ENCODE measurements at regions not wholly inside any gene's neighbourhood (a gene's known extent, or its start where the extent isn't known, plus 50 kb on each side); places are given as distances from the start of the nearest gene placed in this dataset.

DNA sequence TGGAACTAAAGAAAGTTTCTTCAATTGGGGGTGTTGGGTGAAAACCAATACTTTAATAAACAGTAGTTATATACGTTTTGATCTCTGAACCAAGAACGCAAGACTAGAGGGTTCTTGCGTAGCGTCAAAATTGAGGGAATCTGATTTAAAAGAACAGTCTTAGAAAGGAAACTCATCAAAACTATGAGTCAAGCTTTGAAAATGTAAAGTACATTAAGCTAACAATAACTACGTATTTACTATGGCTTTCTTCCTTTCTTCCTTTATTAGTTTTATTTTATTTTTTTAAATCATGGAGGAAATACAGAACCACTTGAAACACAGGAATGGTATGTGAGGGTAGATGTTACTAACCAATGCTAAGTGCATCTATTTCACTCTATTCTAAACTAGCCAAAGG lies 287.0 kb upstream of the RSPO3 start:
- TF ChIP-seq, protein P1, sequence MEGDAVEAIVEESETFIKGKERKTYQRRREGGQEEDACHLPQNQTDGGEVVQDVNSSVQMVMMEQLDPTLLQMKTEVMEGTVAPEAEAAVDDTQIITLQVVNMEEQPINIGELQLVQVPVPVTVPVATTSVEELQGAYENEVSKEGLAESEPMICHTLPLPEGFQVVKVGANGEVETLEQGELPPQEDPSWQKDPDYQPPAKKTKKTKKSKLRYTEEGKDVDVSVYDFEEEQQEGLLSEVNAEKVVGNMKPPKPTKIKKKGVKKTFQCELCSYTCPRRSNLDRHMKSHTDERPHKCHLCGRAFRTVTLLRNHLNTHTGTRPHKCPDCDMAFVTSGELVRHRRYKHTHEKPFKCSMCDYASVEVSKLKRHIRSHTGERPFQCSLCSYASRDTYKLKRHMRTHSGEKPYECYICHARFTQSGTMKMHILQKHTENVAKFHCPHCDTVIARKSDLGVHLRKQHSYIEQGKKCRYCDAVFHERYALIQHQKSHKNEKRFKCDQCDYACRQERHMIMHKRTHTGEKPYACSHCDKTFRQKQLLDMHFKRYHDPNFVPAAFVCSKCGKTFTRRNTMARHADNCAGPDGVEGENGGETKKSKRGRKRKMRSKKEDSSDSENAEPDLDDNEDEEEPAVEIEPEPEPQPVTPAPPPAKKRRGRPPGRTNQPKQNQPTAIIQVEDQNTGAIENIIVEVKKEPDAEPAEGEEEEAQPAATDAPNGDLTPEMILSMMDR (conservative IDR thresholded peaks at IDR 0.05): no peak
- no peak for TF ChIP-seq EZH2 (IDR thresholded peaks at IDR 0.05; ENCODE audit: low read depth)
- DNase-seq: no peak
- CTCF ChIA-PET: no interaction called here

DNA sequence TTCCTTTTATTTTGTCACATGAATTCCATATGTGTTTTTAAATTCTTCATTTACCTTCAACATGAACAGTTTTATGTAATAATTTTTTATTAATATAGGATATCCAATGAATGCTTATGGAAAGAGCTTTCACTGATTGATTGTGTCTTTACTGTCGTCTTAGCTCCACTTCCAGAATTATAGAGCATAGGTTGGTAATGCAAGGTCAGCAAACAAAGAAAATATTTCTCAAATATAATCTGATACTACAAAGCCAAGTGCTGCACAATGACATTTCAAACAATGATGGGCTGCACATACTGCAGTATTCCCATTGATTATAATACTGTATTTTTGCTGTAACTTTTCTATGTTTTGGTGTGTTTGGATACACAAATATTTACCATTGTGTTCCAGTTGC lies 275.7 kb upstream of the RSPO3 start:
- TF ChIP-seq, protein P1 (conservative IDR thresholded peaks at IDR 0.05): no peak
- TF ChIP-seq EZH2 (IDR thresholded peaks at IDR 0.05; ENCODE audit: low read depth): no peak
- no peak overlapping the region for H2AFZ ChIP-seq
- no peaks in the 10 kb centered on the region for H3K9me2 ChIP-seq (ENCODE audit: insufficient read depth)
- POLR2A ChIA-PET (ENCODE audit: unreplicated experiment): no interaction called here
- no peak overlapping the region for H3K4me3 ChIP-seq
- no peaks in the 10 kb centered on the region for H3K27me3 ChIP-seq (ENCODE audit: insufficient read depth, low read depth)
- no peaks in the 10 kb centered on the region for H3K36me3 ChIP-seq (ENCODE audit: low read depth)
- no peak overlapping the region for H3K27ac ChIP-seq
- no peaks in the 10 kb centered on the region for H3K9me3 ChIP-seq (ENCODE audit: insufficient read depth, low read depth)
- CTCF ChIA-PET: no interaction called here
- BruUV-seq (replicated peaks): no TSS peak
- H3K79me2 ChIP-seq (ENCODE audit: low read depth): no peaks in the 10 kb centered on the region
- H3K4me2 ChIP-seq: no peak overlapping the region
- intact Hi-C loops (cut with micrococcal nuclease; ENCODE audit: unreplicated experiment): no loop called here
- H4K20me1 ChIP-seq (ENCODE audit: insufficient read depth): no peaks in the 10 kb centered on the region
- no peak for DNase-seq
- H3F3A ChIP-seq (ENCODE audit: insufficient read depth, low read depth): no peaks in the 10 kb centered on the region
- no peaks in the 10 kb centered on the region for H3K4me1 ChIP-seq (replicated peaks; ENCODE audit: insufficient read depth)

More for the DNA sequence above, 287.0 kb upstream of the RSPO3 start:
- Histone ChIP-seq H2AFZ (no peak overlapping the region), H4K20me1 (ENCODE audit: insufficient read depth) (no peaks in the 10 kb centered on the region), H3K27ac (no peak overlapping the region), H3K9me3 (ENCODE audit: insufficient read depth, low read depth) (no peaks in the 10 kb centered on the region; the same call in 1 of the 2 replicates), H3K4me1 (replicated peaks; ENCODE audit: insufficient read depth) (no peaks in the 10 kb centered on the region), H3K9me2 (ENCODE audit: insufficient read depth) (no peaks in the 10 kb centered on the region; the same call in 1 of the 2 replicates), H3K27me3 (ENCODE audit: insufficient read depth, low read depth) (no peaks in the 10 kb centered on the region), H3K36me3 (ENCODE audit: low read depth) (no peaks in the 10 kb centered on the region), H3K4me2 (no peak overlapping the region), H3K4me3 (no peak overlapping the region), H3F3A (ENCODE audit: insufficient read depth, low read depth) (no peaks in the 10 kb centered on the region), H3K79me2 (ENCODE audit: low read depth) (no peaks in the 10 kb centered on the region)
- intact Hi-C loops (cut with micrococcal nuclease; ENCODE audit: unreplicated experiment): no loop called here
- POLR2A ChIA-PET (ENCODE audit: unreplicated experiment): no interaction called here
- no TSS peak for BruUV-seq (replicated peaks)

DNA sequence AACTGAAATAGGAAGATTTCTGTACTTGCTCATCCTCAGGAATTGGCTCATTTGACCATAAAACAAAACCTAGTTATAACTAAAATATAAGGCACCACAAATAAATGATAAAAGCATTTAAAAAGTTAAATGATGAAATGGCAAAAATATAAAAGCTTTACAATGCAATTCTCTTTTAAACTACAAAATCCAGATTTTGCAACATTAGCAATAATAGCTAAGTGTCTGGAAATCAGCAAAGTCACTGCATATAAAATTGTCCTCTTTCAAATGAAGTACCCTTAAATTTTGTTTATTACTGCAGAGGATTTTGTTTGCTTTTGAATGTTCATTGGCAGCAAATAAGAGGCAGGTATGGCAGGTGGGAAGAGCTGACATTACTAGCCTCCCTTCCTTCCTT lies 270.4 kb upstream of the RSPO3 start:
- TF ChIP-seq, protein P1 (conservative IDR thresholded peaks at IDR 0.05): no peak
- TF ChIP-seq EZH2 (IDR thresholded peaks at IDR 0.05; ENCODE audit: low read depth): no peak
- H3F3A ChIP-seq (ENCODE audit: insufficient read depth, low read depth): no peaks in the 10 kb centered on the region
- H3K4me2 ChIP-seq: no peak overlapping the region
- no peaks in the 10 kb centered on the region for H3K9me2 ChIP-seq (ENCODE audit: insufficient read depth)
- no peaks in the 10 kb centered on the region for H3K4me1 ChIP-seq (replicated peaks; ENCODE audit: insufficient read depth)
- intact Hi-C loops (cut with micrococcal nuclease; ENCODE audit: unreplicated experiment): no loop called here
- H2AFZ ChIP-seq: no peak overlapping the region
- ChIA-PET POLR2A (ENCODE audit: unreplicated experiment) (no interaction called here), CTCF (no interaction called here)
- no peak for DNase-seq
- BruUV-seq (replicated peaks): no TSS peak
- H3K4me3 ChIP-seq: no peak overlapping the region
- H4K20me1 ChIP-seq (ENCODE audit: insufficient read depth): no peaks in the 10 kb centered on the region
- no peaks in the 10 kb centered on the region; the same call in 1 of the 2 replicates for H3K9me3 ChIP-seq (ENCODE audit: insufficient read depth, low read depth)
- no peaks in the 10 kb centered on the region for H3K27me3 ChIP-seq (ENCODE audit: insufficient read depth, low read depth)
- H3K79me2 ChIP-seq (ENCODE audit: low read depth): no peaks in the 10 kb centered on the region
- no peaks in the 10 kb centered on the region for H3K36me3 ChIP-seq (ENCODE audit: low read depth)
- no peak overlapping the region for H3K27ac ChIP-seq

Data from PC-9 (cell line).